ENCODE measurements at regions not wholly inside any gene's neighbourhood (a gene's known extent, or its start where the extent isn't known, plus 50 kb on each side); places are given as distances from the start of the nearest gene placed in this dataset.

GRCh38 chr5:123811831-123812230 is 299.9 kb downstream of the CSNK1G3 start:
- TF ChIP-seq, protein P1, sequence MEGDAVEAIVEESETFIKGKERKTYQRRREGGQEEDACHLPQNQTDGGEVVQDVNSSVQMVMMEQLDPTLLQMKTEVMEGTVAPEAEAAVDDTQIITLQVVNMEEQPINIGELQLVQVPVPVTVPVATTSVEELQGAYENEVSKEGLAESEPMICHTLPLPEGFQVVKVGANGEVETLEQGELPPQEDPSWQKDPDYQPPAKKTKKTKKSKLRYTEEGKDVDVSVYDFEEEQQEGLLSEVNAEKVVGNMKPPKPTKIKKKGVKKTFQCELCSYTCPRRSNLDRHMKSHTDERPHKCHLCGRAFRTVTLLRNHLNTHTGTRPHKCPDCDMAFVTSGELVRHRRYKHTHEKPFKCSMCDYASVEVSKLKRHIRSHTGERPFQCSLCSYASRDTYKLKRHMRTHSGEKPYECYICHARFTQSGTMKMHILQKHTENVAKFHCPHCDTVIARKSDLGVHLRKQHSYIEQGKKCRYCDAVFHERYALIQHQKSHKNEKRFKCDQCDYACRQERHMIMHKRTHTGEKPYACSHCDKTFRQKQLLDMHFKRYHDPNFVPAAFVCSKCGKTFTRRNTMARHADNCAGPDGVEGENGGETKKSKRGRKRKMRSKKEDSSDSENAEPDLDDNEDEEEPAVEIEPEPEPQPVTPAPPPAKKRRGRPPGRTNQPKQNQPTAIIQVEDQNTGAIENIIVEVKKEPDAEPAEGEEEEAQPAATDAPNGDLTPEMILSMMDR (optimal IDR thresholded peaks at IDR 0.05 in 1 of 3, IDR thresholded peaks at IDR 0.05 in 1 of 3, conservative IDR thresholded peaks at IDR 0.05 in 1 of 3; ENCODE audit: extremely low read depth in 1 of 3, insufficient read depth in 2 of 3, low read length in 3 of 3): no peak
- TF ChIP-seq EZH2 (IDR thresholded peaks at IDR 0.05; ENCODE audit: low read length): no peak

All from keratinocyte (primary cell).